Chondrocyte (in vitro differentiated cells): ENCODE measurements at regions not wholly inside any gene's neighbourhood (a gene's known extent, or its start where the extent isn't known, plus 50 kb on each side); places are given as distances from the start of the nearest gene placed in this dataset.
"Not testable (repeated sequence)": the region's sequence is repeated elsewhere in the genome, so short reads cannot be mapped to it uniquely, and the experiment has no call there.

Source experiments
- DNase-seq: peaks from one replicate; pipeline ENCODE4 v3.0.0; 2021; ENCODE audit warnings: mixed read lengths, low spot score
- H3K27ac Mint-ChIP-seq: one replicate; pipeline ENCODE4 v1.8.0; 2021; ENCODE audit warnings: mild to moderate bottlenecking, moderate library complexity, mixed read lengths; ENCODE audit not compliant: unreplicated experiment
- H3K27me3 Mint-ChIP-seq: 2 replicates; pipeline ENCODE4 v1.8.0; 2021; ENCODE audit warnings: low read depth, mixed read lengths
- H3K36me3 Mint-ChIP-seq: 2 replicates; pipeline ENCODE4 v1.8.0; 2021; ENCODE audit warnings: low read depth, mixed read lengths
- H3K4me1 Mint-ChIP-seq: 2 replicates; pipeline ENCODE4 v1.8.0; 2021; ENCODE audit warnings: low read depth, mild to moderate bottlenecking, mixed read lengths
- H3K4me3 Mint-ChIP-seq: one replicate; pipeline ENCODE4 v1.8.0; 2021; ENCODE audit warnings: mild to moderate bottlenecking, moderate library complexity, mixed read lengths; ENCODE audit not compliant: unreplicated experiment
- H3K9me3 Mint-ChIP-seq: 2 replicates; pipeline ENCODE4 v1.8.0; 2021; ENCODE audit warnings: low read depth, mixed read lengths
- CTCF ChIP-seq: fragments of 200-600 bp; sonication (generic); IDR thresholded peaks from 2 replicates; pipeline ENCODE4 v1.5.0; 2021; ENCODE audit warnings: antibody characterized with exemption, mild to moderate bottlenecking, moderate library complexity

GRCh38 chr2:176790468-176790867 is 422.1 kb upstream of the HNRNPA3 start:
- no peaks in the 10 kb centered on the region for H3K36me3 Mint-ChIP-seq
- TF ChIP-seq CTCF, result no peak
- no peak overlapping the region for H3K27ac Mint-ChIP-seq
- no peaks in the 10 kb centered on the region for H3K9me3 Mint-ChIP-seq
- H3K4me1 Mint-ChIP-seq, result no peaks in the 10 kb centered on the region
- DNase-seq, result no peak
- H3K4me3 Mint-ChIP-seq, result no peak overlapping the region
- H3K27me3 Mint-ChIP-seq, result peaks cover 5% of the 10 kb centered on the region

GRCh38 chr2:176793792-176794191 is 418.8 kb upstream of the HNRNPA3 start:
- peaks cover 5% of the 10 kb centered on the region for H3K27me3 Mint-ChIP-seq
- no peak overlapping the region for H3K4me3 Mint-ChIP-seq
- TF ChIP-seq CTCF, result no peak
- DNase-seq, result no peak
- H3K36me3 Mint-ChIP-seq, result no peaks in the 10 kb centered on the region
- no peak overlapping the region for H3K27ac Mint-ChIP-seq
- no peaks in the 10 kb centered on the region for H3K9me3 Mint-ChIP-seq
- H3K4me1 Mint-ChIP-seq, result no peaks in the 10 kb centered on the region

- TF ChIP-seq CTCF, result no peak
- Mint-ChIP-seq H3K27me3 (peaks cover 5% of the 10 kb centered on the region), H3K27ac (no peak overlapping the region)
These were observed 418.2 kb upstream of the HNRNPA3 start for GRCh38 chr2:176794392-176794791.

GRCh38 chr2:176795823-176796222 is 416.8 kb upstream of the HNRNPA3 start:
- no peak overlapping the region for H3K27ac Mint-ChIP-seq

More at GRCh38 chr2:176794392-176794791, 418.2 kb upstream of the HNRNPA3 start:
- no peak overlapping the region for H3K4me3 Mint-ChIP-seq
- DNase-seq, result no peak
- no peaks in the 10 kb centered on the region for H3K4me1 Mint-ChIP-seq
- no peaks in the 10 kb centered on the region for H3K9me3 Mint-ChIP-seq
- H3K36me3 Mint-ChIP-seq, result no peaks in the 10 kb centered on the region

GRCh38 chr2:176796677-176797076 is 415.9 kb upstream of the HNRNPA3 start:
- H3K27ac Mint-ChIP-seq, H3K4me1 Mint-ChIP-seq, DNase-seq, H3K9me3 Mint-ChIP-seq, H3K4me3 Mint-ChIP-seq, H3K27me3 Mint-ChIP-seq, H3K36me3 Mint-ChIP-seq: not testable (repeated sequence)

More at GRCh38 chr2:176795823-176796222, 416.8 kb upstream of the HNRNPA3 start:
- Mint-ChIP-seq H3K9me3 (no peaks in the 10 kb centered on the region), H3K36me3 (no peaks in the 10 kb centered on the region), H3K27me3 (peaks cover 5% of the 10 kb centered on the region), H3K4me1 (no peaks in the 10 kb centered on the region), H3K4me3 (no peak overlapping the region)
- no peak for TF ChIP-seq CTCF
- no peak for DNase-seq

GRCh38 chr2:176804392-176804791 is 408.2 kb upstream of the HNRNPA3 start:
- H3K27me3 Mint-ChIP-seq, result no peaks in the 10 kb centered on the region
- no peak overlapping the region for H3K4me3 Mint-ChIP-seq
- no peak for TF ChIP-seq CTCF
- no peak overlapping the region for H3K27ac Mint-ChIP-seq
- H3K36me3 Mint-ChIP-seq, result no peaks in the 10 kb centered on the region
- H3K4me1 Mint-ChIP-seq, result no peaks in the 10 kb centered on the region
- H3K9me3 Mint-ChIP-seq, result no peaks in the 10 kb centered on the region
- DNase-seq, result no peak
